Astrocyte (in vitro differentiated cells and primary cell): ENCODE measurements at regions not wholly inside any gene's neighbourhood (a gene's known extent, or its start where the extent isn't known, plus 50 kb on each side); places are given as distances from the start of the nearest gene placed in this dataset.

Experiments used
- DNase-seq: peaks from one replicate; pipeline ENCODE4 v3.0.0-alpha.2; 2010; ENCODE audit warnings: low read depth
- FAIRE-seq: peaks from 2 replicates; lab custom pipeline; 2011; peaks lifted over from hg19 to GRCh38; lab: Jason Lieb, UNC
- H2AFZ ChIP-seq: 2 replicates; pipeline ENCODE4 v1.6.0; 2012; ENCODE audit warnings: low read depth, low read length, inconsistent platforms
- H3K27ac ChIP-seq: 2 replicates; pipeline ENCODE4 v1.5.1; 2011; ENCODE audit warnings: low read depth, low read length, inconsistent platforms
- H3K27me3 ChIP-seq: 2 replicates; pipeline ENCODE4 v1.6.0; 2011; ENCODE audit warnings: low read length, inconsistent platforms; ENCODE audit not compliant: insufficient read depth
- H3K36me3 ChIP-seq: 2 replicates; pipeline ENCODE4 v1.5.1; 2011; ENCODE audit warnings: low read length, inconsistent platforms; ENCODE audit not compliant: insufficient read depth
- H3K4me1 ChIP-seq: 2 replicates; pipeline ENCODE4 v1.5.1; 2011; ENCODE audit warnings: low read length, inconsistent platforms; ENCODE audit not compliant: insufficient read depth
- H3K4me2 ChIP-seq: 2 replicates; pipeline ENCODE4 v1.6.0; 2012; ENCODE audit warnings: low read length, inconsistent platforms
- H3K4me3 ChIP-seq: 2 replicates; pipeline ENCODE4 v1.5.1; 2011; ENCODE audit warnings: low read depth, mild to moderate bottlenecking, low read length, inconsistent platforms; ENCODE audit not compliant: insufficient read depth
- H3K79me2 ChIP-seq: 2 replicates; pipeline ENCODE4 v1.6.0; 2012; ENCODE audit warnings: mild to moderate bottlenecking, low read length, inconsistent platforms; ENCODE audit not compliant: insufficient read depth
- H3K9ac ChIP-seq: 2 replicates; pipeline ENCODE4 v1.6.0; 2012; ENCODE audit warnings: mild to moderate bottlenecking, low read length, inconsistent platforms
- H3K9me3 ChIP-seq: 2 replicates; pipeline ENCODE4 v1.5.1; 2012; ENCODE audit warnings: low read depth, mild to moderate bottlenecking, low read length, inconsistent platforms; ENCODE audit not compliant: insufficient read depth
- H4K20me1 ChIP-seq: 2 replicates; pipeline ENCODE4 v1.6.0; 2012; ENCODE audit warnings: low read length, inconsistent platforms; ENCODE audit not compliant: insufficient read depth
- H3K27ac Mint-ChIP-seq: one replicate; pipeline ENCODE4 v1.8.0; 2021; ENCODE audit warnings: mild to moderate bottlenecking, mixed read lengths; ENCODE audit not compliant: unreplicated experiment
- H3K27me3 Mint-ChIP-seq: one replicate; pipeline ENCODE4 v1.8.0; 2021; ENCODE audit warnings: low read depth, mixed read lengths; ENCODE audit not compliant: unreplicated experiment
- H3K36me3 Mint-ChIP-seq: one replicate; pipeline ENCODE4 v1.8.0; 2021; ENCODE audit warnings: low read depth, mixed read lengths; ENCODE audit not compliant: unreplicated experiment
- H3K4me1 Mint-ChIP-seq: one replicate; pipeline ENCODE4 v1.8.0; 2021; ENCODE audit warnings: low read depth, mixed read lengths; ENCODE audit not compliant: unreplicated experiment
- H3K4me3 Mint-ChIP-seq: one replicate; pipeline ENCODE4 v1.8.0; 2021; ENCODE audit warnings: mild to moderate bottlenecking, moderate library complexity, mixed read lengths; ENCODE audit not compliant: unreplicated experiment
- H3K9me3 Mint-ChIP-seq: one replicate; pipeline ENCODE4 v1.8.0; 2021; ENCODE audit warnings: mild to moderate bottlenecking, mixed read lengths; ENCODE audit not compliant: unreplicated experiment
- CTCF ChIP-seq: IDR thresholded peaks from 2 replicates; pipeline ENCODE4 v1.5.1; 2011; ENCODE audit warnings: low read depth, mild to moderate bottlenecking, inconsistent platforms, low read length, moderate library complexity; ENCODE audit not compliant: insufficient read depth
- EZH2 ChIP-seq: IDR thresholded peaks from 2 replicates; pipeline ENCODE4 v1.6.1; 2012; ENCODE audit warnings: mild to moderate bottlenecking, low read length, inconsistent platforms; ENCODE audit not compliant: insufficient read depth

GRCh38 chr2:67289921-67290371, 107.2 kb upstream of the ETAA1 start:
- H3K27ac Mint-ChIP-seq: no peak overlapping the region
- FAIRE-seq: no peak
- peak overlapping the region; percentile 49 for H3K9ac ChIP-seq

GRCh38 chr2:67290451-67291290, 106.5 kb upstream of the ETAA1 start:
- H3K4me2 ChIP-seq: peak overlapping the region; percentile 47
- H3K36me3 Mint-ChIP-seq: no peaks in the 10 kb centered on the region

More at GRCh38 chr2:67289921-67290371, 107.2 kb upstream of the ETAA1 start:
- Mint-ChIP-seq H3K36me3 (no peaks in the 10 kb centered on the region), H3K9me3 (no peaks in the 10 kb centered on the region), H3K4me1 (peaks cover 8% of the 10 kb centered on the region), H3K27me3 (no peaks in the 10 kb centered on the region), H3K4me3 (no peak overlapping the region)
- peak overlapping the region; percentile 14 for H3K4me2 ChIP-seq
- H3K9me3 ChIP-seq: no peaks in the 10 kb centered on the region
- no peaks in the 10 kb centered on the region for H3K79me2 ChIP-seq
- H3K4me1 ChIP-seq: peaks cover 13% of the 10 kb centered on the region
- no peaks in the 10 kb centered on the region for H4K20me1 ChIP-seq
- H2AFZ ChIP-seq: no peak overlapping the region
- no peak overlapping the region for H3K4me3 ChIP-seq
- no peak for TF ChIP-seq EZH2
- TF ChIP-seq CTCF: no peak
- no peaks in the 10 kb centered on the region for H3K27me3 ChIP-seq
- peak overlapping the region; percentile 82 for H3K27ac ChIP-seq
- no peaks in the 10 kb centered on the region for H3K36me3 ChIP-seq
- peak; percentile 95 for DNase-seq

GRCh38 chr2:67294218-67294617, 102.9 kb upstream of the ETAA1 start:
- Histone ChIP-seq H3K27me3 (no peaks in the 10 kb centered on the region), H2AFZ (no peak overlapping the region), H3K9me3 (no peaks in the 10 kb centered on the region), H3K36me3 (no peaks in the 10 kb centered on the region), H3K27ac (no peak overlapping the region), H3K4me1 (peaks cover 12% of the 10 kb centered on the region), H3K9ac (no peak overlapping the region), H3K4me3 (no peak overlapping the region), H3K79me2 (no peaks in the 10 kb centered on the region), H4K20me1 (no peaks in the 10 kb centered on the region), H3K4me2 (no peak overlapping the region)
- no peak for TF ChIP-seq CTCF
- TF ChIP-seq EZH2: no peak
- DNase-seq: no peak
- no peaks in the 10 kb centered on the region for H3K9me3 Mint-ChIP-seq
- no peaks in the 10 kb centered on the region for H3K36me3 Mint-ChIP-seq
- no peak overlapping the region for H3K27ac Mint-ChIP-seq
- H3K27me3 Mint-ChIP-seq: no peaks in the 10 kb centered on the region
- no peak for FAIRE-seq
- peaks cover 5% of the 10 kb centered on the region for H3K4me1 Mint-ChIP-seq
- H3K4me3 Mint-ChIP-seq: no peak overlapping the region

More at GRCh38 chr2:67290451-67291290, 106.5 kb upstream of the ETAA1 start:
- TF ChIP-seq EZH2: no peak
- no peaks in the 10 kb centered on the region for H3K27me3 ChIP-seq
- no peak overlapping the region for H3K4me3 ChIP-seq
- peak; percentile 91 for DNase-seq
- no peaks in the 10 kb centered on the region for H4K20me1 ChIP-seq
- Mint-ChIP-seq H3K27me3 (no peaks in the 10 kb centered on the region), H3K4me1 (peaks cover 8% of the 10 kb centered on the region), H3K9me3 (no peaks in the 10 kb centered on the region), H3K4me3 (no peak overlapping the region), H3K27ac (peak overlapping the region; percentile 70)
- FAIRE-seq: peak; percentile 83
- peak overlapping the region; percentile 82 for H3K27ac ChIP-seq
- H3K9ac ChIP-seq: no peak overlapping the region
- H3K79me2 ChIP-seq: no peaks in the 10 kb centered on the region
- no peaks in the 10 kb centered on the region for H3K9me3 ChIP-seq
- H3K36me3 ChIP-seq: no peaks in the 10 kb centered on the region
- peaks cover 13% of the 10 kb centered on the region for H3K4me1 ChIP-seq
- H2AFZ ChIP-seq: no peak overlapping the region
